C4-2B (cell line): ENCODE measurements at regions not wholly inside any gene's neighbourhood (a gene's known extent, or its start where the extent isn't known, plus 50 kb on each side); places are given as distances from the start of the nearest gene placed in this dataset.

Source experiments
- ZFX ChIP-seq: fragments of 450-650 bp; IDR thresholded peaks from 2 replicates; pipeline ENCODE4 v1.6.1; 2017
- TF ChIP-seq, protein P1 (sequence below): fragments of 450-650 bp; conservative IDR thresholded peaks from 2 replicates; pipeline ENCODE4 v1.5.1; 2017; ENCODE audit warnings: mild to moderate bottlenecking

GRCh38 chr6:126143761-126144251 lies 157.5 kb downstream of the TRMT11 start:
- TF ChIP-seq, protein P1, sequence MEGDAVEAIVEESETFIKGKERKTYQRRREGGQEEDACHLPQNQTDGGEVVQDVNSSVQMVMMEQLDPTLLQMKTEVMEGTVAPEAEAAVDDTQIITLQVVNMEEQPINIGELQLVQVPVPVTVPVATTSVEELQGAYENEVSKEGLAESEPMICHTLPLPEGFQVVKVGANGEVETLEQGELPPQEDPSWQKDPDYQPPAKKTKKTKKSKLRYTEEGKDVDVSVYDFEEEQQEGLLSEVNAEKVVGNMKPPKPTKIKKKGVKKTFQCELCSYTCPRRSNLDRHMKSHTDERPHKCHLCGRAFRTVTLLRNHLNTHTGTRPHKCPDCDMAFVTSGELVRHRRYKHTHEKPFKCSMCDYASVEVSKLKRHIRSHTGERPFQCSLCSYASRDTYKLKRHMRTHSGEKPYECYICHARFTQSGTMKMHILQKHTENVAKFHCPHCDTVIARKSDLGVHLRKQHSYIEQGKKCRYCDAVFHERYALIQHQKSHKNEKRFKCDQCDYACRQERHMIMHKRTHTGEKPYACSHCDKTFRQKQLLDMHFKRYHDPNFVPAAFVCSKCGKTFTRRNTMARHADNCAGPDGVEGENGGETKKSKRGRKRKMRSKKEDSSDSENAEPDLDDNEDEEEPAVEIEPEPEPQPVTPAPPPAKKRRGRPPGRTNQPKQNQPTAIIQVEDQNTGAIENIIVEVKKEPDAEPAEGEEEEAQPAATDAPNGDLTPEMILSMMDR = no peak
- TF ChIP-seq ZFX = no peak
